Activated CD8-positive, alpha-beta memory T cell treated with anti-CD3 and anti-CD28 coated beads, Interleukin-2, amount 10 ng/mL, durations not matched to agents 7 days and 5 days (primary cell): ENCODE measurements at regions not wholly inside any gene's neighbourhood (a gene's known extent, or its start where the extent isn't known, plus 50 kb on each side); places are given as distances from the start of the nearest gene placed in this dataset.

ENCODE experiments used
- ATAC-seq: fragments of 150-1000 bp; cut with Tn5 transposase; one replicate; pipeline ENCODE4 v1.10.0; 2021; ENCODE audit warnings: moderate library complexity
- CTCF ChIA-PET: fragments of 350-600 bp; sonication (Branson Sonifier 250); formaldehyde crosslinking; loops from one replicate; lab custom pipeline; 2021; ENCODE audit warnings: antibody characterized with exemption; lab: Charles Lee
- DNase-seq: peaks from one replicate; pipeline ENCODE4 v3.0.0-alpha.2; 2020
- H3K27ac Mint-ChIP-seq: one replicate; pipeline ENCODE4 v1.8.0; 2021; ENCODE audit warnings: mild to moderate bottlenecking, mixed read lengths
- H3K27me3 Mint-ChIP-seq: one replicate; pipeline ENCODE4 v1.8.0; 2021; ENCODE audit warnings: mixed read lengths
- H3K36me3 Mint-ChIP-seq: one replicate; pipeline ENCODE4 v1.8.0; 2021; ENCODE audit warnings: mild to moderate bottlenecking, mixed read lengths
- H3K4me1 Mint-ChIP-seq: one replicate; pipeline ENCODE4 v1.8.0; 2021; ENCODE audit warnings: mixed read lengths
- H3K4me3 Mint-ChIP-seq: one replicate; pipeline ENCODE4 v1.8.0; 2021; ENCODE audit warnings: mild to moderate bottlenecking, moderate library complexity, mixed read lengths
- H3K9me3 Mint-ChIP-seq: one replicate; pipeline ENCODE4 v1.8.0; 2022; ENCODE audit warnings: low read depth, mixed read lengths

DNA sequence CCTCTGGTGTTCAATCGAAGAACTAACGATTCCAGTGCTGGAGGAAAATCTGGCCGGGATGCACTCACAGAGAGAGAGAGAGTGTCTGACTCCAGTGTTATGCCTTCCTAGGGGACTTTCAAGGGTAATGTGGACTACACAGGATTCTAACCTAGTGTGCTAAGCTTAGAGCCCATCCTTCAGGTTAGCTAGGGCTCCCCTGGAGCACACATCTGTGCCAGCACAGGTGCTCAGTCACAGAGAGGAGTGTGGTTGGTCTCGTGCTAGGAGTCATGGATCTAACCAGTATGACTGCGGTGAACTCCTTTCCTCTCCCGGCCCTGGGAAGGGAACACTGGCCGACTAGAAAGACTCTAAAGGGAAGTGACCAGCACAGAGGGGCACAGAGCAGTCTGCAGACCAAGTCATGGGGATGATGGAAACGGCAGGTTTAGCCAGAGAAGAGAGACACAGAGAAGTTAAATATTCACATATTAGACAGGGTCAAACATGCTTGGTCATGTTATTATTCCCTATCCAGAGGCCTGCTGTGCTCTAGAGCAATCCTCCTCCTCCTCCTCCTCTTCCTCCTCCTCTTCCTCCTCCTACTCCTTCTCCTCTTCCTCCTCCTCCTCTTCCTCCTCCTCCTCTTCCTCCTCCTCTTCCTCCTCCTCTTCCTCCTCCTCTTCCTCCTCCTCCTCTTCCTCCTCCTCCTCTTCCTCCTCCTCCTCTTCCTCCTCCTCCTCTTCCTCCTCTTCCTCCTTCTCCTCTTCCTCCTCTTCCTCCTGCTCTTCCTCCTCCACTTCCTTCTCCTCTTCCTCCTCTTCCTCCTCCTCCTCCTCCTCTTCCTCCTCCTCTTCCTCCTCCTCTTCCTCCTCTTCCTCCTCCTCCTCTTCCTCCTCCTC lies 280.3 kb downstream of the XXYLT1 start:
- Mint-ChIP-seq H3K4me3 (no peak overlapping the region), H3K36me3 (no peaks in the 10 kb centered on the region), H3K9me3 (no peaks in the 10 kb centered on the region), H3K4me1 (no peaks in the 10 kb centered on the region), H3K27me3 (peaks cover 8% of the 10 kb centered on the region), H3K27ac (no peak overlapping the region)
- ATAC-seq (no peak), DNase-seq (peak; percentile 29)
- CTCF ChIA-PET = no interaction called here

- ATAC-seq (no peak), DNase-seq (no peak)
- Mint-ChIP-seq H3K4me1 (no peaks in the 10 kb centered on the region), H3K36me3 (no peaks in the 10 kb centered on the region), H3K9me3 (no peaks in the 10 kb centered on the region), H3K4me3 (no peak overlapping the region), H3K27ac (no peak overlapping the region), H3K27me3 (peaks cover 12% of the 10 kb centered on the region)
- CTCF ChIA-PET = no interaction called here
Observed at GRCh38 chr3:194991338-194991654, 279.7 kb downstream of the XXYLT1 start.

GRCh38 chr3:194993896-194994295 lies 277.1 kb downstream of the XXYLT1 start:
- ATAC-seq (no peak), DNase-seq (peak; percentile 22)
- H3K4me1 Mint-ChIP-seq = no peaks in the 10 kb centered on the region
- H3K27ac Mint-ChIP-seq = no peak overlapping the region
- peaks cover 12% of the 10 kb centered on the region for H3K27me3 Mint-ChIP-seq
- H3K36me3 Mint-ChIP-seq = no peaks in the 10 kb centered on the region
- CTCF ChIA-PET = no interaction called here
- H3K4me3 Mint-ChIP-seq = no peak overlapping the region
- no peaks in the 10 kb centered on the region for H3K9me3 Mint-ChIP-seq

- Mint-ChIP-seq H3K36me3 (no peaks in the 10 kb centered on the region), H3K27me3 (peaks cover 12% of the 10 kb centered on the region), H3K4me1 (no peaks in the 10 kb centered on the region), H3K27ac (no peak overlapping the region), H3K4me3 (no peak overlapping the region), H3K9me3 (no peaks in the 10 kb centered on the region)
- ATAC-seq = no peak
- CTCF ChIA-PET = no interaction called here
- DNase-seq = no peak
Observed at GRCh38 chr3:194994551-194994981, 276.4 kb downstream of the XXYLT1 start.

DNA sequence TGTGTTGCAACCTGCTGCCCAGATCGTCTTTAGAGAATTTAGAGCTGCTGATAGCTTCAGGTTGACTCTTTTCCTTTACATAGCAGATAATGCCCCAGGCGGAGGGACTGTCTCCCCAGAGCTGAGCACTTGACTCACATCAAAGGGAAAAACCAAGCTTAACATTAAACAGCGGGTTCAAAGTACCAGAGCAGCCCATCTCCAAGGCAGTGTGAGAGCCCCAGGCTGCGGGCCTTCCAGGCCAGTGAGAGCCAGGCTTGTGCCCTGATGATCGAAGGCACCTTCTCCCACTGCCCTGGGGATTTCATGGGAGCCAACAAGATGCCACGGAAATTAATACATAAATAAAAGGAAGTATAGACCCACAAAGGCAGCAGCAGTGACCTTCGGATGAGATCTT lies 275.6 kb downstream of the XXYLT1 start:
- DNase-seq (no peak), ATAC-seq (no peak)
- no peak overlapping the region for H3K4me3 Mint-ChIP-seq
- peaks cover 12% of the 10 kb centered on the region for H3K27me3 Mint-ChIP-seq
- H3K4me1 Mint-ChIP-seq = no peaks in the 10 kb centered on the region
- no peak overlapping the region for H3K27ac Mint-ChIP-seq
- no peaks in the 10 kb centered on the region for H3K36me3 Mint-ChIP-seq
- CTCF ChIA-PET = no interaction called here
- no peaks in the 10 kb centered on the region for H3K9me3 Mint-ChIP-seq

- DNase-seq = no peak
- no peak overlapping the region for H3K27ac Mint-ChIP-seq
- H3K36me3 Mint-ChIP-seq = no peaks in the 10 kb centered on the region
- CTCF ChIA-PET = no interaction called here
- ATAC-seq = no peak
- H3K9me3 Mint-ChIP-seq = no peaks in the 10 kb centered on the region
- H3K4me3 Mint-ChIP-seq = no peak overlapping the region
- no peaks in the 10 kb centered on the region for H3K4me1 Mint-ChIP-seq
- peaks cover 12% of the 10 kb centered on the region for H3K27me3 Mint-ChIP-seq
Observed at GRCh38 chr3:194995922-194996321, 275.0 kb downstream of the XXYLT1 start.

DNA sequence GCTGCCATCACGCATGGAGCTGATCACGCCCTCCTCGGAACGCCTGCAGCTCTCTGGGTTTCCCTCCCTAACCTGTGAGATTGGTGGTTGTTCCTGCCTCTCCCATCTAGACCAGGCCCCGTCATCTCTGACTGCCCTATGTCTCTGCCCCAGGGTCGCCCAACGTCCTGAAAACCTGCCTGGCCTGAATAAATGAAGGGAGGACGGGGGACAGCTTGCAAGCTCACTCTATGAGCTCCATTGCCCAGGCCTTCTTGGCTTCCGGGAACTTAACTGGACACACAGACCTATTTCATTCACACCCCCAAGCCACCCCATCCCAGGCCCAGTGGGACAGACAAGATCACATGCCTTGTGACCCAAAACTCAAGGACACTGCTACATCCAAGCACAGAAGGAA lies 274.2 kb downstream of the XXYLT1 start:
- Mint-ChIP-seq H3K36me3 (no peaks in the 10 kb centered on the region), H3K27me3 (peaks cover 12% of the 10 kb centered on the region), H3K27ac (no peak overlapping the region), H3K9me3 (no peaks in the 10 kb centered on the region), H3K4me3 (no peak overlapping the region), H3K4me1 (no peaks in the 10 kb centered on the region)
- DNase-seq (no peak), ATAC-seq (no peak)
- CTCF ChIA-PET = no interaction called here

- H3K27me3 Mint-ChIP-seq = peaks cover 12% of the 10 kb centered on the region
- H3K36me3 Mint-ChIP-seq = no peaks in the 10 kb centered on the region
- H3K4me1 Mint-ChIP-seq = no peaks in the 10 kb centered on the region
- DNase-seq (no peak), ATAC-seq (no peak)
- H3K9me3 Mint-ChIP-seq = no peaks in the 10 kb centered on the region
- no peak overlapping the region for H3K4me3 Mint-ChIP-seq
- CTCF ChIA-PET = no interaction called here
- H3K27ac Mint-ChIP-seq = no peak overlapping the region
Observed at GRCh38 chr3:194998417-194998816, 272.5 kb downstream of the XXYLT1 start.

DNA sequence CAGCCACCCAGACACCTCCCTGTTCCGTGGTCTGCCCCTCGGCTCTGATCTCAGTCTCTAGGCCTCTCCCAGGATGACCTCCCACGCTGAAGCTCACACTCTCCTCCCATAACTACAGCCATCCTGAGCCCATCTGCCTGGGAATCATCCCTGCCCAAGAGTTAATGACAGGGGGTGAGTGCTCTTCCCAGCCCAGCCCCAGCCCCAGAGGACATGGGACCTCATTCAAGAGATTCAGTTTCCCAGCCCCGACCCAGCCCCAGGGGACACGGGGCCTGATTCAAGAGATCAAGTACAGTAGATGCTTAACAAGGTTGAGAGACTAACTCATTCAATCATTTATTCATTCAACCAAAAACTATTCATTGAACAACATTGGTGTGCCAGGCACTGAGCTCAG lies 272.0 kb downstream of the XXYLT1 start:
- Mint-ChIP-seq H3K27ac (no peak overlapping the region), H3K27me3 (peaks cover 12% of the 10 kb centered on the region), H3K4me3 (no peak overlapping the region), H3K9me3 (no peaks in the 10 kb centered on the region), H3K4me1 (no peaks in the 10 kb centered on the region), H3K36me3 (no peaks in the 10 kb centered on the region)
- ATAC-seq = no peak
- DNase-seq = no peak
- CTCF ChIA-PET = no interaction called here

GRCh38 chr3:194999491-194999890 lies 271.5 kb downstream of the XXYLT1 start:
- no peaks in the 10 kb centered on the region for H3K4me1 Mint-ChIP-seq
- DNase-seq (no peak), ATAC-seq (no peak)
- H3K4me3 Mint-ChIP-seq = no peak overlapping the region
- H3K27me3 Mint-ChIP-seq = peaks cover 12% of the 10 kb centered on the region
- H3K9me3 Mint-ChIP-seq = no peaks in the 10 kb centered on the region
- no peak overlapping the region for H3K27ac Mint-ChIP-seq
- CTCF ChIA-PET = no interaction called here
- no peaks in the 10 kb centered on the region for H3K36me3 Mint-ChIP-seq

DNA sequence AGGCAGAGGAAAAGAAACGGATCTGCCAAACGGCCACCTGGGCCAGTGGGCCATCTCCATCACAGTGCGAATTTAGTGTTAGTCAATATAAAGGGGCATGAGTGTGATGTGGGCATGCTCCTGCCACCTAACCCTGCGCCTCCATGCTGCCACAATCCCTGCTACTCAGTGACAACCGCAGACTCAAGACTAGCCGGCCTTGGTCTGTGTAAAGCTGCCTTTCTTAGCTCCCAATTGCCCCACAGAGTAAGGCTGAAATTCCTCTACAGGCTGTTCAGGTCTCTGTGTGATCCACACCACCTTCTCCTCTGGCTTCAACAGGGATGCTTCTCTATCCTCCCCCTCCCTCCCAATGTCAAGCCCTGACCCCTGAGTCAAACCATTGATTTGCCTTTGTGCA lies 269.7 kb downstream of the XXYLT1 start:
- no peaks in the 10 kb centered on the region for H3K36me3 Mint-ChIP-seq
- CTCF ChIA-PET = interaction anchor here (1.0 kb wide), 2 partner anchors 49 to 318 kb away, joined by 3 to 4 read pairs; no protein-coding TSS in a partner anchor
- H3K27ac Mint-ChIP-seq = no peak overlapping the region
- no peaks in the 10 kb centered on the region for H3K9me3 Mint-ChIP-seq
- DNase-seq (no peak), ATAC-seq (no peak)
- no peaks in the 10 kb centered on the region for H3K4me1 Mint-ChIP-seq
- H3K4me3 Mint-ChIP-seq = no peak overlapping the region
- H3K27me3 Mint-ChIP-seq = peaks cover 4% of the 10 kb centered on the region

- Mint-ChIP-seq H3K36me3 (no peaks in the 10 kb centered on the region), H3K4me3 (no peak overlapping the region), H3K27ac (no peak overlapping the region), H3K27me3 (peaks cover 7% of the 10 kb centered on the region), H3K9me3 (no peaks in the 10 kb centered on the region), H3K4me1 (no peaks in the 10 kb centered on the region)
- peak; percentile 51 for ATAC-seq
- CTCF ChIA-PET = interaction anchor here (0.8 to 1.3 kb wide), 2 partner anchors 14 to 105 kb away, joined by 3 to 5 read pairs; no protein-coding TSS in a partner anchor
- peak; percentile 39 for DNase-seq
Observed at GRCh38 chr3:195001961-195002861, 268.7 kb downstream of the XXYLT1 start.

- peak; percentile 29 for DNase-seq
- H3K4me3 Mint-ChIP-seq = no peak overlapping the region
- no peaks in the 10 kb centered on the region for H3K9me3 Mint-ChIP-seq
- ATAC-seq = no peak
- peaks cover 10% of the 10 kb centered on the region for H3K27me3 Mint-ChIP-seq
- no peaks in the 10 kb centered on the region for H3K4me1 Mint-ChIP-seq
- no peak overlapping the region for H3K27ac Mint-ChIP-seq
- CTCF ChIA-PET = interaction anchor here (0.8 to 1.3 kb wide), 2 partner anchors 15 to 104 kb away, joined by 3 to 5 read pairs; no protein-coding TSS in a partner anchor
- H3K36me3 Mint-ChIP-seq = no peaks in the 10 kb centered on the region
Observed at GRCh38 chr3:195003006-195003892, 267.7 kb downstream of the XXYLT1 start.
